ENCODE measurements at regions not wholly inside any gene's neighbourhood (a gene's known extent, or its start where the extent isn't known, plus 50 kb on each side); places are given as distances from the start of the nearest gene placed in this dataset.

- Histone ChIP-seq H3K4me1 (no peaks in the 10 kb centered on the region), H3K27me3 (no peaks in the 10 kb centered on the region), H3K4me3 (no peak overlapping the region), H3K9me3 (no peaks in the 10 kb centered on the region), H3K9ac (ENCODE audit: low read depth in 2 of 2, low read length in 2 of 2) (no peak overlapping the region), H3K27ac (no peak overlapping the region), H3K36me3 (no peaks in the 10 kb centered on the region)
- TF ChIP-seq, protein P1, sequence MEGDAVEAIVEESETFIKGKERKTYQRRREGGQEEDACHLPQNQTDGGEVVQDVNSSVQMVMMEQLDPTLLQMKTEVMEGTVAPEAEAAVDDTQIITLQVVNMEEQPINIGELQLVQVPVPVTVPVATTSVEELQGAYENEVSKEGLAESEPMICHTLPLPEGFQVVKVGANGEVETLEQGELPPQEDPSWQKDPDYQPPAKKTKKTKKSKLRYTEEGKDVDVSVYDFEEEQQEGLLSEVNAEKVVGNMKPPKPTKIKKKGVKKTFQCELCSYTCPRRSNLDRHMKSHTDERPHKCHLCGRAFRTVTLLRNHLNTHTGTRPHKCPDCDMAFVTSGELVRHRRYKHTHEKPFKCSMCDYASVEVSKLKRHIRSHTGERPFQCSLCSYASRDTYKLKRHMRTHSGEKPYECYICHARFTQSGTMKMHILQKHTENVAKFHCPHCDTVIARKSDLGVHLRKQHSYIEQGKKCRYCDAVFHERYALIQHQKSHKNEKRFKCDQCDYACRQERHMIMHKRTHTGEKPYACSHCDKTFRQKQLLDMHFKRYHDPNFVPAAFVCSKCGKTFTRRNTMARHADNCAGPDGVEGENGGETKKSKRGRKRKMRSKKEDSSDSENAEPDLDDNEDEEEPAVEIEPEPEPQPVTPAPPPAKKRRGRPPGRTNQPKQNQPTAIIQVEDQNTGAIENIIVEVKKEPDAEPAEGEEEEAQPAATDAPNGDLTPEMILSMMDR (IDR thresholded peaks at IDR 0.05), result no peak
- intact Hi-C loops (cut with DNase I), result no loop called here
- DNase-seq, result no peak
These were observed 566.9 kb upstream of the ZP4 start for GRCh38 chr1:238457610-238458009.

DNA sequence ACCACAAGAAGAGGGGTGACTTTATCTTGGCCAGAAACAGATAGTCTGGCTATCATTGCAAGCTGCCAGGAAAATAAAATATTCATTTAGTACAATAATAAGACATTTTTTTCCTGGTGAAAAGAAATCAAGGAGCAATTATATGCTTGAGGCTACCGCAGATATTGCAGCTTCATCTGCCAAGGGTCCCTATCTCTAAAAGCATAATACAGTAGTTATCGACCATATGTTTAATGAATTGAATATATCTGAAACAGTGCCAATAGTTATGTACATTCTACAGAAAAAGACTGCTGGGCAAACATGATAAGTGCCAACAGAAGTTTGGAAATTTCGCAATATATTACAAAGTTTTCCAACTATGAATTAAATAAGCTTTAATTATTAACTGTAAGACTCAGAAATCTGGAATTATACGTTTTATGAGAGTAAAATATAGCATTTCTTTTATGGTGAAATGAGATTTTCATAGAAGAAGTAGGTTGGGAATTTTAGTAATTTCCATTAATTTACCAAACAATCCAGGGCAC, 561.1 kb upstream of the ZP4 start:
- Histone ChIP-seq H3K27ac (no peak overlapping the region), H3K36me3 (no peaks in the 10 kb centered on the region), H3K27me3 (no peaks in the 10 kb centered on the region), H3K4me1 (no peaks in the 10 kb centered on the region), H3K9me3 (no peaks in the 10 kb centered on the region), H3K9ac (ENCODE audit: low read depth in 2 of 2, low read length in 2 of 2) (no peak overlapping the region), H3K4me3 (no peak overlapping the region)
- DNase-seq, result no peak
- intact Hi-C loops (cut with DNase I), result no loop called here
- TF ChIP-seq, protein P1 (IDR thresholded peaks at IDR 0.05), result no peak

- no peak overlapping the region for H3K27ac ChIP-seq
- no peaks in the 10 kb centered on the region for H3K9me3 ChIP-seq
- H3K36me3 ChIP-seq, result no peaks in the 10 kb centered on the region
- TF ChIP-seq, protein P1 (IDR thresholded peaks at IDR 0.05), result no peak
- intact Hi-C loops (cut with DNase I), result no loop called here
- no peak for DNase-seq
- H3K4me3 ChIP-seq, result no peak overlapping the region
- no peaks in the 10 kb centered on the region for H3K27me3 ChIP-seq
- H3K9ac ChIP-seq (ENCODE audit: low read depth in 2 of 2, low read length in 2 of 2), result no peak overlapping the region
- no peaks in the 10 kb centered on the region for H3K4me1 ChIP-seq
These were observed 560.3 kb upstream of the ZP4 start for GRCh38 chr1:238450976-238451375.

DNA sequence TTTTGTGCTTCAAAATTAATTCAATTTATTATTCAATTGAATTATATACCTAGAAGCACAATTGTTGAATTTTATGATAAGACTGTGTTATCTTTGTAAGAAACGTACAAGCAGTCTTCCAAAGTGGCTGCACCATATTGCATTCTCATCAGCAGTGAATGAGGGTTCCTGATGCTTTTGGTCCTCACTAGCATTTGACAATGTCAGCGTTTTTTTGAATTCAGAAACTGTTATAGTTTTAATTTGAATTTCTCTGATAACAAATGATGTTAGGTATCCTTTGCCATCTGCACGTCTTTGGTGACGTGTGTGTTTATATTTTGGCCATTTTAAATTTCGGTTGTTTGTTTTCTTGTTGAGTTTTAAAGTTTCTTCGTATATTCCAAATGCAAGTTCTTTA, 553.0 kb upstream of the ZP4 start:
- no peak overlapping the region for H3K9ac ChIP-seq (ENCODE audit: low read depth in 2 of 2, low read length in 2 of 2)

GRCh38 chr1:238439511-238439910, 548.8 kb upstream of the ZP4 start:
- Histone ChIP-seq H3K27ac (no peak overlapping the region), H3K36me3 (no peaks in the 10 kb centered on the region)
- TF ChIP-seq, protein P1 (IDR thresholded peaks at IDR 0.05), result no peak

More for the DNA sequence above, 553.0 kb upstream of the ZP4 start:
- TF ChIP-seq, protein P1 (IDR thresholded peaks at IDR 0.05), result no peak
- Histone ChIP-seq H3K27me3 (no peaks in the 10 kb centered on the region), H3K9me3 (no peaks in the 10 kb centered on the region), H3K36me3 (no peaks in the 10 kb centered on the region), H3K4me3 (no peak overlapping the region), H3K4me1 (no peaks in the 10 kb centered on the region), H3K27ac (no peak overlapping the region)
- DNase-seq, result no peak
- intact Hi-C loops (cut with DNase I), result no loop called here

More at GRCh38 chr1:238439511-238439910, 548.8 kb upstream of the ZP4 start:
- H3K27me3 ChIP-seq, result no peaks in the 10 kb centered on the region
- intact Hi-C loops (cut with DNase I), result no loop called here
- H3K4me1 ChIP-seq, result no peaks in the 10 kb centered on the region
- H3K4me3 ChIP-seq, result no peak overlapping the region
- H3K9ac ChIP-seq (ENCODE audit: low read depth in 2 of 2, low read length in 2 of 2), result no peak overlapping the region
- no peak for DNase-seq
- no peaks in the 10 kb centered on the region for H3K9me3 ChIP-seq

Measured in colonic mucosa (tissue), 4 donors.